ENCODE measurements at regions not wholly inside any gene's neighbourhood (a gene's known extent, or its start where the extent isn't known, plus 50 kb on each side); places are given as distances from the start of the nearest gene placed in this dataset.
"Not testable (repeated sequence)": the region's sequence is repeated elsewhere in the genome, so short reads cannot be mapped to it uniquely, and the experiment has no call there.

GRCh38 chr12:83784298-83784890 lies 1097.7 kb downstream of the TMTC2 start:
- no peak overlapping the region for H3K27ac Mint-ChIP-seq
- H3K4me3 Mint-ChIP-seq, result no peak overlapping the region
- no peaks in the 10 kb centered on the region for H3K9me3 Mint-ChIP-seq
- H3K4me1 Mint-ChIP-seq, result no peaks in the 10 kb centered on the region
- H3K27me3 Mint-ChIP-seq, result no peaks in the 10 kb centered on the region
- ATAC-seq (replicated peaks) (no peak), DNase-seq (no peak)
- H3K36me3 Mint-ChIP-seq, result no peaks in the 10 kb centered on the region

GRCh38 chr12:83779526-83779925 lies 1092.8 kb downstream of the TMTC2 start:
- no peaks in the 10 kb centered on the region for H3K4me1 Mint-ChIP-seq
- no peak overlapping the region for H3K4me3 Mint-ChIP-seq
- ATAC-seq (replicated peaks) (no peak), DNase-seq (no peak)
- H3K27ac Mint-ChIP-seq, result no peak overlapping the region
- H3K27me3 Mint-ChIP-seq, result no peaks in the 10 kb centered on the region
- no peaks in the 10 kb centered on the region for H3K36me3 Mint-ChIP-seq
- H3K9me3 Mint-ChIP-seq, result peaks cover 7 to 14% of the 10 kb centered on the region in 2 donors

DNA sequence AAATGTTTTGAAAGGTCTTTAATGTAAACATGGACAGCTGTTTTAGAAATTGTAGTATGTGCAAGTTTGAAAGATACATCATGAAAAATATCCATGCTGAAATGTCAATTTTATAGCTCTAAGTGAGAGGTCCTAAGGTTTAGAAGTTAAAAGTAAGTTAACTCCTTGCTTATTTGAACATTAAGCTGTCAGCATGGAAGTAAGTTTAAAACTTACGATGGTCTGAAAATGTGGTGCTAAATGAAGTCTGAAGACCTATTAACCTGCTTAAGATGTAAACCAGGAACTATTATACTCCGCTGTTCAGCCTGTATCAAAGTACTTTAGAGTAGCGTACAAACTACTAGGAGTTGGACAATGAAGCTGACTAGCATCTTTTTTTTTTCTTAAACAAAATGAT lies 1082.4 kb downstream of the TMTC2 start:
- no peaks in the 10 kb centered on the region for H3K36me3 Mint-ChIP-seq
- H3K9me3 Mint-ChIP-seq, result peaks cover 8 to 9% of the 10 kb centered on the region in 2 donors
- H3K27me3 Mint-ChIP-seq, result no peaks in the 10 kb centered on the region
- H3K4me1 Mint-ChIP-seq, result no peaks in the 10 kb centered on the region
- no peak overlapping the region for H3K27ac Mint-ChIP-seq
- ATAC-seq (replicated peaks), result no peak
- no peak for DNase-seq
- H3K4me3 Mint-ChIP-seq, result no peak overlapping the region

DNA sequence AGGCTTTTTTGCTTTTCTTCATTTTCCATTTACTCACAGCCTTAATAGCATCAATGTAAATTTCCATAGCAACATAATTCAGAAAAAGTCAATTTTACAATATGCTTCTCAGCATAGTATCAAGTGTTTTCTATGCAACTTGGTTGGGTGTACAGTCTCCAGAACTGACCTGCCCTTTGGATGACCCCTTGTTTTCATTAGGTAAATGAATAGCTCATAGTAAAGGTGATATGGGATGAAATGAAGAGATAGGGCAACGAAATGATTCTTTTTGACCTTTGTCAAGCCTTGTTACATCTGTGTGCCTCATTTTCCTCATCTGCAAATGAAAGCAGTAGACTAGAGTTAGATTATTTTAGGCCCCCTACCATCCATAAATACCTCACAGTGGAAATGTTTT lies 1081.0 kb downstream of the TMTC2 start:
- Mint-ChIP-seq H3K4me3 (no peak overlapping the region), H3K36me3 (no peaks in the 10 kb centered on the region), H3K27ac (no peak overlapping the region), H3K4me1 (no peaks in the 10 kb centered on the region), H3K27me3 (no peaks in the 10 kb centered on the region), H3K9me3 (peaks cover 4 to 6% of the 10 kb centered on the region in 2 donors)
- DNase-seq (no peak), ATAC-seq (replicated peaks) (no peak)

DNA sequence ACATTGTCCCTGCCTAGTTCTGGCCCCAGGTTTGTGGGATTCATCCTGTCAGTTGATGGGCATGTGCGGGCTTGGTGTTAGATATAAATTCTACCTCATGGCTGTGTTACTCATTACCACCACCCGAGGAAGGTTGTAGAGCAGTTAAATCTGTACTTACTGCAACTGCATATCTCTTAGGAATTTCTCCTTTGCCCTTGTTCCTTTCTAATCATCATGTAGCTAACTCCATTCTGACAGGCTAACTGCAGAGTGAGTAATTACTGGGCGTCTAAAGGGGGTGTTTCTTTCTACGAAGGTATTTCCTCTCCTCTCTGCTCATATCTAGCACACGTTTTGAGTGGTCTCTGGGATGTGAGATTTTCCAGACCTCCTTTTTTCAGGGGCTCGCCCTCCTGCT lies 1076.7 kb downstream of the TMTC2 start:
- no peak overlapping the region for H3K4me3 Mint-ChIP-seq
- no peak overlapping the region for H3K27ac Mint-ChIP-seq
- no peaks in the 10 kb centered on the region for H3K27me3 Mint-ChIP-seq
- ATAC-seq (replicated peaks) (no peak), DNase-seq (no peak)
- H3K36me3 Mint-ChIP-seq, result no peaks in the 10 kb centered on the region
- peaks cover 5 to 9% of the 10 kb centered on the region in 2 donors for H3K9me3 Mint-ChIP-seq
- H3K4me1 Mint-ChIP-seq, result no peaks in the 10 kb centered on the region

GRCh38 chr12:83759906-83760305 lies 1073.2 kb downstream of the TMTC2 start:
- H3K36me3 Mint-ChIP-seq, result no peaks in the 10 kb centered on the region
- no peaks in the 10 kb centered on the region for H3K27me3 Mint-ChIP-seq
- H3K4me3 Mint-ChIP-seq, result no peak overlapping the region
- no peaks in the 10 kb centered on the region for H3K4me1 Mint-ChIP-seq
- no peak overlapping the region for H3K27ac Mint-ChIP-seq
- H3K9me3 Mint-ChIP-seq, result peaks cover 7 to 9% of the 10 kb centered on the region in 2 donors
- DNase-seq (no peak), ATAC-seq (replicated peaks) (no peak)

DNA sequence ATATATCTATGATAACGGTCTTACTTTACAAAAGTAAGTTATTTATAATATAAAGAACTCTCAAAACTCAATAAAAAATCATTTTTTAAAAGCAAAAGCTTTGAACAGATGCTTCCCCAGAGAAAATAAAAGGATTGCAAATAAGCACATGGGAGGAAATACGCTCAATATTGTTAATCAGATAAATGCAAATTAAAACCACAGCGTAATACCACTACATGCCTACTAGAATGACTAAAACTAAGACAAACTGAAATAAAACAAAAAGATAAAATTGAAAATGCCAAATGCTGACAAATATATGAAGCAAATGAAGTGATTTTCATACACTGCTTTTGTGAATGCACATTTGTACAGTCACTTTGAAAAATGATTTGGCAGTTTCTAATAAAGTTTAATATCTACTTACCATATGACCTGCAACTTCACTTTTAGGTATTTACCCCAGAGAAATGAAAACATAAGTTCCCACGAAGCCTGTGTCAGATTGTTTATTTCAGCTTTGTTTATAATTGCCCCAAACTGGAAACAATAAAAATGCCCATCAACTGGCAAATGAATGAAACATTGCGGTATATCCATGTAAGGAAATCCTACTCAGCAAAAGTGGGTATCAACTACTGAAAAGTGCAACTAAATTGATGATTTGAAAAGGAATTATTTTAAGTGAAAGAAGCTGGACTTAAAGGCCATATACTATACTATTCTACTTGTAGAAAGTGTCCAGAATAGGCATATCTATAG lies 1072.4 kb downstream of the TMTC2 start:
- H3K27ac Mint-ChIP-seq, result no peak overlapping the region
- H3K4me1 Mint-ChIP-seq, result no peaks in the 10 kb centered on the region
- no peak for DNase-seq
- peaks cover 7 to 9% of the 10 kb centered on the region in 2 donors for H3K9me3 Mint-ChIP-seq
- no peak overlapping the region for H3K4me3 Mint-ChIP-seq
- ATAC-seq (replicated peaks), result no peak
- no peaks in the 10 kb centered on the region for H3K36me3 Mint-ChIP-seq
- H3K27me3 Mint-ChIP-seq, result no peaks in the 10 kb centered on the region

DNA sequence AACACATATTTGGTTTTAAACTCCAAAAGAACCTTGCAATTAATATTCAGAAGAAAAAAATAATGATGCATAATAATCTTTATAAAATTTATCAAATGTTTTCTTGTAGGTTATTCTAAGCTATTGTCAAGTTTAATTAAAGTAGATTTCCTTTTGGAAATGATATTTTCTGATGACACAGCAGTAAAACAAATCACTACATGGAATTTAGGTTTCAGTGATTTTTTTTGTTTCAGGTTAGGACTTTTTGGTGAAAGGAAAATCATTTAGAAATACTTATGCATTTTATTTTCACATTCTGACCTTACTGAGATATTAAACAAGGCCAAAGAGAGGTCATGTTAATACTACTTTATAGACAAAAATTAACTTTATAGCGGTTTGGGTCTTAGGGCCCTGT lies 1067.2 kb downstream of the TMTC2 start:
- Mint-ChIP-seq H3K27ac (no peak overlapping the region), H3K4me3 (no peak overlapping the region), H3K4me1 (no peaks in the 10 kb centered on the region), H3K9me3 (peaks cover 1 to 6% of the 10 kb centered on the region in 2 donors), H3K36me3 (no peaks in the 10 kb centered on the region), H3K27me3 (no peaks in the 10 kb centered on the region)
- ATAC-seq (replicated peaks) (no peak), DNase-seq (no peak)

GRCh38 chr12:83753205-83753604 lies 1066.5 kb downstream of the TMTC2 start:
- no peaks in the 10 kb centered on the region for H3K4me1 Mint-ChIP-seq
- DNase-seq (no peak), ATAC-seq (replicated peaks) (no peak)
- no peaks in the 10 kb centered on the region for H3K27me3 Mint-ChIP-seq
- H3K36me3 Mint-ChIP-seq, result no peaks in the 10 kb centered on the region
- H3K4me3 Mint-ChIP-seq, result no peak overlapping the region
- H3K9me3 Mint-ChIP-seq, result peaks cover 1 to 6% of the 10 kb centered on the region in 2 donors
- H3K27ac Mint-ChIP-seq, result no peak overlapping the region

DNA sequence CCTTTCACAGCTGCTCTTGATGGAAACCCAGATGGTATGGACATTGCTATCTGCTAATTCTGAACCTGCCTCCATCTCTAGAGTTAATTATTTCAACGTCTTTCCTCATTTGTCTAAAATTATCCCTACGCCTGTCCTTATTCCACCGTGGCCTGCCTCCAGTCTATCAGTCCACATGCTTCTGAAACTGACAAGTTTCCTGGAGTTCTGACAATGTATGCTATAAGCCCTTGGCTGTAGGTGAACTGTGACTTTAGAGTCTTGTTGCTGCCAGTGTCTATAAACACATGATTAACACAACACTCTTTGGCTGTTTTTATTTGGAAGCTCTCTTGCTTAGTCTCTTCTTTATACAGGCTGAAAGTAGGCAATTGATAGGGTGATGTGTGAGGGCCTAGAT lies 1052.9 kb downstream of the TMTC2 start:
- Mint-ChIP-seq H3K36me3 (no peaks in the 10 kb centered on the region), H3K9me3 (peaks cover 7 to 12% of the 10 kb centered on the region in 2 donors), H3K4me1 (no peaks in the 10 kb centered on the region), H3K27me3 (no peaks in the 10 kb centered on the region), H3K27ac (no peak overlapping the region), H3K4me3 (no peak overlapping the region)
- DNase-seq (no peak), ATAC-seq (replicated peaks) (no peak)

DNA sequence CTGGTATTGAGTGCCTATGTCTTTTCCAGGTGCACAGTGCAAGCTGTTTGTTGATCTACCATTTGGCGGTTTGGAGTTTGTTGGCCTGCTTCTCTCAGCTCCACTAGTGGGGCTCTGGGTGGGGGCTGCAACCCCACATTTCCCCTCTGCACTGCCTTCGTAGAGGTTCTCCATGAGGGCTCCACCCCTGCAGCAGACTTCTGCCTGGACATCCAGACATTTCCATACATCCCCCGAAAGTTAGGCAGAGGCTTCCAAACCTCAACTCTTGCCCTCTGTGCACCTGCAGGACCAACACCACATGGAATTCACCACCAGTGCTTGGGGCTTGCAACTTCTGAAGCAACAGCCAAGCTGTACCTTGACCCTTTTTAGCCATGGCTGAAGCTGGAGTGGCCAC lies 1024.1 kb downstream of the TMTC2 start:
- ATAC-seq (replicated peaks), result no peak
- H3K36me3 Mint-ChIP-seq, result no peaks in the 10 kb centered on the region
- no peak overlapping the region for H3K27ac Mint-ChIP-seq
- no peaks in the 10 kb centered on the region for H3K27me3 Mint-ChIP-seq
- no peak for DNase-seq
- no peak overlapping the region for H3K4me3 Mint-ChIP-seq
- H3K9me3 Mint-ChIP-seq, result peaks cover 12 to 33% of the 10 kb centered on the region in 2 donors
- H3K4me1 Mint-ChIP-seq, result no peaks in the 10 kb centered on the region

DNA sequence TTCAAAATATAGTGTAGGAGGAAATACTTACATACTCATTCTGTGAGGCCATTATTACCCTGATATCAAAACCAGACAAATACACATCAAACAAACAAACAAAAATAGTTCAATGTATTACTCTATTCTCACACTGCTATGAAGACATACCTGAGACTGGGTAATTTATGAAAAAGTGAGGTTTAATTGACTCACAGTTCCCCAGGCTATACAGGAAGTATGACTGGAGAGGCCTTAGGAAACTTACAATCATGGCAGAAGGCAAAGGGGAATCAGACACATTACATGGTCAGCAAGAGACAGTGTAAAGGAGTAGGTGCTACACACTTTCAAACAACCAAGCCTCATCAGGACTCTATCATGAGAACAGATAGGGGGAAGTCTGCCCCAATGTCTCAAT lies 1023.2 kb downstream of the TMTC2 start:
- Mint-ChIP-seq H3K27me3 (no peaks in the 10 kb centered on the region), H3K4me1 (no peaks in the 10 kb centered on the region), H3K9me3 (peaks cover 12 to 33% of the 10 kb centered on the region in 2 donors), H3K36me3 (no peaks in the 10 kb centered on the region), H3K4me3 (no peak overlapping the region), H3K27ac (no peak overlapping the region)
- DNase-seq, result no peak
- no peak for ATAC-seq (replicated peaks)

DNA sequence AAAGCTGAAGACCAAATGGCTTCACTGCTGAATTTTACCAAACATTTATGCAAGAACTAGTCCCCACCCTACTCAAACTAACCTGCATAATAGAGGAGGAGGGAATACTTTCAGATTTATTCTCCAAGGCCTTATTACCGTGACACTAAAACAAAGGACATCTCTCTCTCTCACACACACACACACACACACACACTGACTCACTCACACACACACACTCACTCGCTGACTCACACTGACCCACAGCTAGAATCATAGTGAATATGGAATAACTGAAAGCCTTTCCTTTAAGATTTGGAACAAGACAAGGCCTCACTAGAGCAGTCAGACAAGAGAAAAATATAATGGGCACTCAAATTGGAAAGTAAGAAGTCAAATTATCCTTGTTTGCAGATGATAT lies 1014.1 kb downstream of the TMTC2 start:
- H3K27ac Mint-ChIP-seq, result no peak overlapping the region
- no peak for ATAC-seq (replicated peaks)
- no peaks in the 10 kb centered on the region for H3K36me3 Mint-ChIP-seq
- no peak for DNase-seq
- peaks cover 0 to 13% of the 10 kb centered on the region in 2 donors for H3K9me3 Mint-ChIP-seq
- no peaks in the 10 kb centered on the region for H3K27me3 Mint-ChIP-seq
- no peak overlapping the region for H3K4me3 Mint-ChIP-seq
- no peaks in the 10 kb centered on the region for H3K4me1 Mint-ChIP-seq

DNA sequence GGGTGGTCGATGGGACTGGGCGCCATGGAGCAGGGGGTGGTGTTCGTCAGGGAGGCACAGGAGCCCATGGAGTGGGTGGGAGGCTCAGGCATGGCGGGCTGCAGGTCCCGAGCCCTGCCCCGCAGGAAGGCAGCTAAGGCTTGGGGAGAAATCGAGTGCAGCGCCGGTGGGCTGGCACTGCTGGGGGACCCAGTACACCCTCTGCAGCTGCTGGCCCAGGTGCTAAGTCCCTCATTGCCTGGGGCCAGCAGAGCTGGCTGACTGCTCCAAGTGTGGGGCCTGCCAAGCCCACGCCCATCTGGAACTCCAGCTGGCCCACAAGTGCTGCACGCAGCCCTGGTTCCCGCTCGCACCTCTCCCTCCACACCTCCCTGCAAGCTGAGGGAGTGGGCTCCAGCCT lies 1009.6 kb downstream of the TMTC2 start:
- H3K9me3 Mint-ChIP-seq, result peaks cover 0 to 17% of the 10 kb centered on the region in 2 donors
- DNase-seq; H3K36me3 Mint-ChIP-seq; ATAC-seq (replicated peaks); H3K27ac Mint-ChIP-seq; H3K4me1 Mint-ChIP-seq; H3K27me3 Mint-ChIP-seq; H3K4me3 Mint-ChIP-seq: not testable (repeated sequence)

DNA sequence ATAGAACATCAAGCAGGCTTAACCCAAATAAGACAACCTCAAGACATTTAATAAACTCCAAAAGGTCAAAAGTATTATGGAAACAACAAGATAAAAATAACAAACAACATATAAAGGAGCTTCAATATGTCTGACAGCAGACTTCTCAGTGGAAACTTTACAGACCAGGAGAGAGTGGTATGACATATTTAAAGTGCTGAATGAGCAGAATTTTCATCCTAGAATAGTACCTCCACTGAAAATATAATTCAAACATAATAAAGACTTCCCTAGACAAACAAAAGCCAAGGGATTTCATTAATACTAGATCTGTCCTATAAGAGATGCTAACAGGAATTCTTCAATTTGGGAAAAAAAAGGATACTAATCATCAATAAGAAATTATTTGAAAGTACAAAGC lies 1005.0 kb downstream of the TMTC2 start:
- H3K4me3 Mint-ChIP-seq, result no peak overlapping the region
- H3K27ac Mint-ChIP-seq, result no peak overlapping the region
- peaks cover 7 to 13% of the 10 kb centered on the region in 2 donors for H3K9me3 Mint-ChIP-seq
- ATAC-seq (replicated peaks), result no peak
- H3K4me1 Mint-ChIP-seq, result no peaks in the 10 kb centered on the region
- DNase-seq, result no peak
- H3K27me3 Mint-ChIP-seq, result no peaks in the 10 kb centered on the region
- peaks cover 0 to 2% of the 10 kb centered on the region in 2 donors for H3K36me3 Mint-ChIP-seq
